ENCODE measurements at regions not wholly inside any gene's neighbourhood (a gene's known extent, or its start where the extent isn't known, plus 50 kb on each side); places are given as distances from the start of the nearest gene placed in this dataset.
"Not testable (repeated sequence)": the region's sequence is repeated elsewhere in the genome, so short reads cannot be mapped to it uniquely, and the experiment has no call there.

GRCh38 chrX:79827611-79828010 is 186.9 kb upstream of the TBX22 start:
- not testable (repeated sequence) for H3K27ac ChIP-seq; H3K36me3 ChIP-seq; H3K4me3 ChIP-seq; H3K27me3 ChIP-seq; H3K9me3 ChIP-seq (replicated peaks); H3K4me1 ChIP-seq; DNase-seq

- H3K4me3 ChIP-seq; H3K27ac ChIP-seq; H3K36me3 ChIP-seq; H3K9me3 ChIP-seq (replicated peaks); H3K27me3 ChIP-seq; H3K4me1 ChIP-seq: not testable (repeated sequence)
- DNase-seq = peak in 1 of 2 experiments; percentile 1
Observed at GRCh38 chrX:79850114-79850513, 164.4 kb upstream of the TBX22 start.

- H3K4me1 ChIP-seq = no peaks in the 10 kb centered on the region
- no peak overlapping the region for H3K4me3 ChIP-seq
- no peaks in the 10 kb centered on the region for H3K9me3 ChIP-seq (replicated peaks)
- H3K27me3 ChIP-seq = no peaks in the 10 kb centered on the region
- no peak overlapping the region for H3K27ac ChIP-seq
- no peak for DNase-seq
- no peaks in the 10 kb centered on the region for H3K36me3 ChIP-seq
Observed at GRCh38 chrX:79854469-79854868, 160.1 kb upstream of the TBX22 start.
